ENCODE measurements at regions not wholly inside any gene's neighbourhood (a gene's known extent, or its start where the extent isn't known, plus 50 kb on each side); places are given as distances from the start of the nearest gene placed in this dataset.

GRCh38 chr14:89618330-89618708 lies 201.3 kb upstream of the FOXN3 start:
- under 1% methylated on average over 6 of the region's 6 CpGs for WGBS (ENCODE audit: low lambda C conversion rate)
- POLR2A ChIA-PET: no interaction called here

GRCh38 chr14:89617481-89618329 lies 200.7 kb upstream of the FOXN3 start:
- WGBS (ENCODE audit: low lambda C conversion rate): 5% methylated on average over 20 of the region's 20 CpGs
- CTCF ChIA-PET: interaction anchor here (1.0 to 1.4 kb wide), 2 partner anchors 295 to 440 kb away, joined by 3 read pairs; no protein-coding TSS in a partner anchor

More at GRCh38 chr14:89618330-89618708, 201.3 kb upstream of the FOXN3 start:
- Histone ChIP-seq H2AFZ (ENCODE audit: low read depth) (peak overlapping the region; percentile 79), H3K9me3 (no peaks in the 10 kb centered on the region), H3K4me3 (ENCODE audit: low read depth in 2 of 2, low read length in 1 of 2) (peak overlapping the region; percentile 73 to 86), H3K27ac (ENCODE audit: low read depth in 2 of 2, low read length in 1 of 2) (peak overlapping the region; percentile 80 to 82), H3K4me2 (peak overlapping the region; percentile 79), H3K36me3 (replicated peaks in 1 of 2; ENCODE audit: control insufficient read depth in 1 of 2, insufficient read depth in 2 of 2, low read length in 1 of 2) (no peaks in the 10 kb centered on the region), H3F3A (replicated peaks; ENCODE audit: insufficient read depth) (no peaks in the 10 kb centered on the region), H4K20me1 (ENCODE audit: insufficient read depth) (no peaks in the 10 kb centered on the region), H3K9me2 (no peaks in the 10 kb centered on the region), H3K27me3 (ENCODE audit: insufficient read depth) (no peaks in the 10 kb centered on the region), H3K4me1 (ENCODE audit: control insufficient read depth in 1 of 2, insufficient read depth in 2 of 2, low read depth in 1 of 2, low read length in 1 of 2) (peaks cover 5 to 17% of the 10 kb centered on the region in 2 experiments; a peak in 2 of 4 replicates), H3K9ac (peak overlapping the region; percentile 91), H3K79me2 (ENCODE audit: insufficient read depth) (peaks cover 20% of the 10 kb centered on the region)
- TF ChIP-seq CHD2 (IDR thresholded peaks at IDR 0.05; ENCODE audit: low read length, partially characterized antibody): no peak
- TF ChIP-seq SIN3A (IDR thresholded peaks at IDR 0.05; ENCODE audit: borderline replicate concordance, low read depth, low read length): peak; percentile 13; the same call in 1 of the 2 replicates
- CTCF ChIA-PET: interaction anchor here (0.6 to 1.4 kb wide), 2 partner anchors 441 to 820 kb away, joined by 3 read pairs; no protein-coding TSS in a partner anchor
- peak; percentile 38 for DNase-seq

GRCh38 chr14:89616852-89617341 lies 199.9 kb upstream of the FOXN3 start:
- H3K27me3 ChIP-seq (ENCODE audit: insufficient read depth): no peaks in the 10 kb centered on the region
- no peaks in the 10 kb centered on the region for H3K9me3 ChIP-seq
- H3F3A ChIP-seq (replicated peaks; ENCODE audit: insufficient read depth): no peaks in the 10 kb centered on the region
- peaks cover 20% of the 10 kb centered on the region for H3K79me2 ChIP-seq (ENCODE audit: insufficient read depth)
- H2AFZ ChIP-seq (ENCODE audit: low read depth): peak overlapping the region; percentile 79
- ChIA-PET POLR2A (no interaction called here), CTCF (interaction anchor here (1.0 kb wide), 1 partner anchor 296 kb away, joined by 3 read pairs; no protein-coding TSS in a partner anchor)
- peak overlapping the region; percentile 91 for H3K9ac ChIP-seq
- peak overlapping the region; percentile 79 for H3K4me2 ChIP-seq
- no peaks in the 10 kb centered on the region for H3K9me2 ChIP-seq
- 37% methylated on average over 5 of the region's 5 CpGs for WGBS (ENCODE audit: low lambda C conversion rate)
- no peaks in the 10 kb centered on the region for H3K36me3 ChIP-seq (replicated peaks in 1 of 2; ENCODE audit: control insufficient read depth in 1 of 2, insufficient read depth in 2 of 2, low read length in 1 of 2)
- H3K27ac ChIP-seq (ENCODE audit: low read depth in 2 of 2, low read length in 1 of 2): peak overlapping the region; percentile 80 to 82
- no peaks in the 10 kb centered on the region for H4K20me1 ChIP-seq (ENCODE audit: insufficient read depth)
- H3K4me3 ChIP-seq (ENCODE audit: low read depth in 2 of 2, low read length in 1 of 2): peak overlapping the region; percentile 73 to 86; a peak in 3 of 4 replicates
- peaks cover 5 to 17% of the 10 kb centered on the region in 2 experiments; a peak in 2 of 4 replicates for H3K4me1 ChIP-seq (ENCODE audit: control insufficient read depth in 1 of 2, insufficient read depth in 2 of 2, low read depth in 1 of 2, low read length in 1 of 2)
- DNase-seq: peak; percentile 52
- no peak for TF ChIP-seq TCF12 (IDR thresholded peaks at IDR 0.05)
- TF ChIP-seq SMC3 (IDR thresholded peaks at IDR 0.05; ENCODE audit: low read depth, low read length): no peak
- no peak for TF ChIP-seq REST (IDR thresholded peaks at IDR 0.05; ENCODE audit: low read depth, low read length)
- TF ChIP-seq RAD21 (IDR thresholded peaks at IDR 0.05; ENCODE audit: low read length): no peak
- TF ChIP-seq JUND (IDR thresholded peaks at IDR 0.05): no peak
- TF ChIP-seq PBX3 (IDR thresholded peaks at IDR 0.05): no peak
- TF ChIP-seq RCOR1 (IDR thresholded peaks at IDR 0.05; ENCODE audit: low read length): no peak
- no peak for TF ChIP-seq FOXJ3 (CRISPR knock-in tag; IDR thresholded peaks at IDR 0.05)
- no peak for TF ChIP-seq MAX (IDR thresholded peaks at IDR 0.05; ENCODE audit: low read depth)
- TF ChIP-seq RXRA (IDR thresholded peaks at IDR 0.05; ENCODE audit: borderline replicate concordance, low read depth): no peak
- TF ChIP-seq EZH2phosphoT487 (IDR thresholded peaks at IDR 0.05; ENCODE audit: borderline replicate concordance, low read depth): no peak

More at GRCh38 chr14:89617481-89618329, 200.7 kb upstream of the FOXN3 start:
- H4K20me1 ChIP-seq (ENCODE audit: insufficient read depth): no peaks in the 10 kb centered on the region
- H2AFZ ChIP-seq (ENCODE audit: low read depth): peak overlapping the region; percentile 79
- TF ChIP-seq MXI1 (IDR thresholded peaks at IDR 0.05; ENCODE audit: low read depth, low read length): peak; percentile 86
- TF ChIP-seq EZH2phosphoT487 (IDR thresholded peaks at IDR 0.05; ENCODE audit: borderline replicate concordance, low read depth): no peak
- peak; percentile 5; the same call in 1 of the 2 replicates for TF ChIP-seq RAD21 (IDR thresholded peaks at IDR 0.05; ENCODE audit: low read length)
- TF ChIP-seq FOXM1 (IDR thresholded peaks at IDR 0.05; ENCODE audit: low read depth): no peak
- H3K9me2 ChIP-seq: no peaks in the 10 kb centered on the region
- no peaks in the 10 kb centered on the region for H3K36me3 ChIP-seq (replicated peaks in 1 of 2; ENCODE audit: control insufficient read depth in 1 of 2, insufficient read depth in 2 of 2, low read length in 1 of 2)
- H3K27me3 ChIP-seq (ENCODE audit: insufficient read depth): no peaks in the 10 kb centered on the region
- peak; percentile 66 for DNase-seq
- H3F3A ChIP-seq (replicated peaks; ENCODE audit: insufficient read depth): no peaks in the 10 kb centered on the region
- H3K4me3 ChIP-seq (ENCODE audit: low read depth in 2 of 2, low read length in 1 of 2): peak overlapping the region; percentile 73 to 86
- peak overlapping the region; percentile 91 for H3K9ac ChIP-seq
- H3K79me2 ChIP-seq (ENCODE audit: insufficient read depth): peaks cover 20% of the 10 kb centered on the region
- POLR2A ChIA-PET: no interaction called here
- peaks cover 5 to 17% of the 10 kb centered on the region in 2 experiments; a peak in 2 of 4 replicates for H3K4me1 ChIP-seq (ENCODE audit: control insufficient read depth in 1 of 2, insufficient read depth in 2 of 2, low read depth in 1 of 2, low read length in 1 of 2)
- H3K9me3 ChIP-seq: no peaks in the 10 kb centered on the region
- H3K27ac ChIP-seq (ENCODE audit: low read depth in 2 of 2, low read length in 1 of 2): peak overlapping the region; percentile 80 to 82
- peak overlapping the region; percentile 79 for H3K4me2 ChIP-seq
